HCT116 (cell line): ENCODE measurements at regions not wholly inside any gene's neighbourhood (a gene's known extent, or its start where the extent isn't known, plus 50 kb on each side); places are given as distances from the start of the nearest gene placed in this dataset.
"Not testable (repeated sequence)": the region's sequence is repeated elsewhere in the genome, so short reads cannot be mapped to it uniquely, and the experiment has no call there.

Source experiments
- ATAC-seq: fragments of 200-7000 bp; cut with Tn5 transposase; 2 replicates; pipeline ENCODE4 v1.9.1; 2020; ENCODE audit warnings: mild to moderate bottlenecking, moderate library complexity
- BruUV-seq: library from RNA; stranded (reverse); fragments of 400-500 nt; replicated peaks from 2 replicates; lab custom pipeline; 2021; lab: Mats Ljungman, UMichigan
- CTCF ChIA-PET: fragments of 300-600 bp; sonication (Branson Sonifier 250); formaldehyde crosslinking; loops from one replicate; lab custom pipeline; 2021; ENCODE audit warnings: antibody characterized with exemption; lab: Charles Lee
- POLR2A ChIA-PET: fragments of 300-600, 350-600 bp; sonication (Branson Sonifier 250); formaldehyde crosslinking; loops from one replicate; lab custom pipeline; 2021; ENCODE audit warnings: antibody characterized with exemption; lab: Charles Lee
- RAD21 ChIA-PET, 2 experiments: fragments of 300-600 bp; sonication (Branson Sonifier 250); formaldehyde crosslinking; loops; one replicate each; lab custom pipeline; 2023; ENCODE audit warnings: low total read pairs in 2 of 2; ENCODE audit not compliant: uncharacterized antibody in 2 of 2, unreplicated experiment in 2 of 2, low non-redundant PET in 1 of 2; lab: Charles Lee
- DNase-seq: peaks from one replicate; pipeline ENCODE4 v3.0.0-alpha.2; 2010; ENCODE audit warnings: low read depth, low spot score
- H2AFZ ChIP-seq: fragments of 200-600 bp; shearing (Covaris generic), sonication (generic); 2 replicates; pipeline ENCODE4 v1.6.1; 2017; ENCODE audit warnings: low read depth, mixed run types, mixed read lengths, antibody characterized with exemption, low read length; ENCODE audit not compliant: poor library complexity, severe bottlenecking
- H3K27ac ChIP-seq: 2 replicates; pipeline ENCODE4 v1.5.1; 2012; ENCODE audit warnings: low read depth, low read length
- H3K27me3 ChIP-seq: fragments of 200-600 bp; sonication (generic); 2 replicates; pipeline ENCODE4 v1.6.1; 2016; ENCODE audit warnings: mixed run types, low read length, mixed read lengths; ENCODE audit not compliant: insufficient read depth
- H3K36me3 ChIP-seq, 2 experiments: fragments of 200-500 bp in 1 of 2; fragments of 200-600 bp in 1 of 2; sonication (Bioruptor generic) in 1 of 2; sonication (generic) in 1 of 2; 2 replicates each; pipeline versions ENCODE4 v1.5.1 to v1.6.1; 2014 to 2016; ENCODE audit warnings: low read length in 2 of 2, inconsistent platforms in 1 of 2, mixed read lengths in 1 of 2, mixed run types in 1 of 2; ENCODE audit not compliant: insufficient read depth in 2 of 2, control insufficient read depth in 1 of 2
- H3K4me1 ChIP-seq, 2 experiments: fragments of 200-600 bp in 1 of 2; sonication (generic) in 1 of 2; 2 replicates each; pipeline versions ENCODE4 v1.5.1 to v1.6.1; 2012 to 2017; ENCODE audit warnings: low read length in 2 of 2, inconsistent platforms in 1 of 2, mild to moderate bottlenecking in 1 of 2, mixed read lengths in 1 of 2, mixed run types in 1 of 2, moderate library complexity in 1 of 2; ENCODE audit not compliant: insufficient read depth in 2 of 2, control insufficient read depth in 1 of 2
- H3K4me2 ChIP-seq: fragments of 200-600 bp; sonication (generic); 2 replicates; pipeline ENCODE4 v1.6.1; 2017; ENCODE audit warnings: mixed run types, low read length, mixed read lengths
- H3K4me3 ChIP-seq, 2 experiments: fragments of 200-600 bp in 1 of 2; sonication (generic) in 1 of 2; replicated peaks in 1 of 2; 2 replicates each; pipeline ENCODE4 v1.5.1; 2011 to 2016; ENCODE audit warnings: low read length in 2 of 2, control low read depth in 1 of 2, low read depth in 1 of 2, mild to moderate bottlenecking in 1 of 2, mixed read lengths in 1 of 2, mixed run types in 1 of 2
- H3K79me2 ChIP-seq: fragments of 200-600 bp; sonication (generic); 2 replicates; pipeline ENCODE4 v1.6.1; 2017; ENCODE audit warnings: mild to moderate bottlenecking, mixed run types, low read length, moderate library complexity, mixed read lengths; ENCODE audit not compliant: insufficient read depth
- H3K9ac ChIP-seq: fragments of 200-600 bp; sonication (generic); 2 replicates; pipeline ENCODE4 v1.6.1; 2016; ENCODE audit warnings: low read length, mixed read lengths
- H3K9me2 ChIP-seq: fragments of 200-600 bp; sonication (generic), shearing (Covaris generic); 2 replicates; pipeline ENCODE4 v1.6.1; 2017; ENCODE audit warnings: mixed run types, mild to moderate bottlenecking, moderate library complexity; ENCODE audit not compliant: insufficient read depth
- H3K9me3 ChIP-seq, 2 experiments: fragments of 200-500 bp in 1 of 2; fragments of 200-600 bp in 1 of 2; sonication (Bioruptor generic) in 1 of 2; sonication (generic) in 1 of 2; 2 replicates each; pipeline ENCODE4 v1.6.1; 2014 to 2017; ENCODE audit warnings: low read length in 2 of 2, mixed read lengths in 2 of 2, inconsistent platforms in 1 of 2, low read depth in 1 of 2, mild to moderate bottlenecking in 1 of 2, mixed run types in 1 of 2, moderate library complexity in 1 of 2; ENCODE audit not compliant: control insufficient read depth in 1 of 2, insufficient read depth in 1 of 2
- H4K20me1 ChIP-seq: fragments of 200-600 bp; sonication (generic), shearing (Covaris generic); 2 replicates; pipeline ENCODE4 v1.6.1; 2017; ENCODE audit warnings: mixed run types, mild to moderate bottlenecking, moderate library complexity; ENCODE audit not compliant: insufficient read depth
- intact Hi-C: fragments of 100-400 bp; cut with micrococcal nuclease; formaldehyde crosslinking; loops from 2 replicates; pipeline ENCODE4 v1.10.0; 2022

- H3K9me2 ChIP-seq, H4K20me1 ChIP-seq, RAD21 ChIA-PET, CTCF ChIA-PET, DNase-seq, POLR2A ChIA-PET, H3K4me1 ChIP-seq, H3K4me2 ChIP-seq, H3K9ac ChIP-seq, H3K27me3 ChIP-seq, intact Hi-C loops, H3K36me3 ChIP-seq, H3K9me3 ChIP-seq, H3K27ac ChIP-seq, H3K4me3 ChIP-seq, H2AFZ ChIP-seq, BruUV-seq, ATAC-seq, H3K79me2 ChIP-seq: not testable (repeated sequence)
Measured at GRCh38 chr1:149248610-149249009, 145.3 kb upstream of the NBPF9 start.

GRCh38 chr1:149249850-149250467 is 146.6 kb upstream of the NBPF9 start:
- BruUV-seq, H3K27ac ChIP-seq, H3K4me3 ChIP-seq, H3K9ac ChIP-seq, H3K4me1 ChIP-seq, H3K36me3 ChIP-seq, H3K79me2 ChIP-seq, H3K9me3 ChIP-seq, H3K27me3 ChIP-seq, CTCF ChIA-PET, ATAC-seq, H3K9me2 ChIP-seq, intact Hi-C loops, POLR2A ChIA-PET, H2AFZ ChIP-seq, RAD21 ChIA-PET, H3K4me2 ChIP-seq, H4K20me1 ChIP-seq, DNase-seq: not testable (repeated sequence)

GRCh38 chr1:149254894-149255847 is 151.8 kb upstream of the NBPF9 start:
- H3K4me2 ChIP-seq, H4K20me1 ChIP-seq, H3K4me1 ChIP-seq, H3K27ac ChIP-seq, POLR2A ChIA-PET, RAD21 ChIA-PET, intact Hi-C loops, H3K36me3 ChIP-seq, BruUV-seq, H3K9ac ChIP-seq, DNase-seq, CTCF ChIA-PET, H3K27me3 ChIP-seq, H3K4me3 ChIP-seq, H3K79me2 ChIP-seq, H2AFZ ChIP-seq, H3K9me3 ChIP-seq, H3K9me2 ChIP-seq: not testable (repeated sequence)
- ATAC-seq: peak; percentile 88

- CTCF ChIA-PET, RAD21 ChIA-PET, H3K4me3 ChIP-seq, H3K27me3 ChIP-seq, H3K36me3 ChIP-seq, H3K9ac ChIP-seq, H3K27ac ChIP-seq, H3K4me1 ChIP-seq, DNase-seq, H3K9me2 ChIP-seq, H3K9me3 ChIP-seq, BruUV-seq, H4K20me1 ChIP-seq, intact Hi-C loops, POLR2A ChIA-PET, H2AFZ ChIP-seq, H3K79me2 ChIP-seq, H3K4me2 ChIP-seq: not testable (repeated sequence)
- ATAC-seq: peak; percentile 40; the same call in 1 of the 2 replicates
Measured at GRCh38 chr1:149260284-149260683, 156.9 kb upstream of the NBPF9 start.
